ENCODE measurements at regions not wholly inside any gene's neighbourhood (a gene's known extent, or its start where the extent isn't known, plus 50 kb on each side); places are given as distances from the start of the nearest gene placed in this dataset.
"Not testable (repeated sequence)": the region's sequence is repeated elsewhere in the genome, so short reads cannot be mapped to it uniquely, and the experiment has no call there.

- Mint-ChIP-seq H3K27ac (no peak overlapping the region), H3K36me3 (ENCODE audit: insufficient read depth) (peaks cover 1% of the 10 kb centered on the region), H3K9me3 (ENCODE audit: low read depth) (no peaks in the 10 kb centered on the region), H3K27me3 (no peaks in the 10 kb centered on the region), H3K4me3 (ENCODE audit: low read depth) (no peak overlapping the region), H3K4me1 (ENCODE audit: low read depth) (peaks cover 19% of the 10 kb centered on the region)
- DNase-seq (ENCODE audit: low spot score, unreplicated experiment), result no peak
- TF ChIP-seq CTCF (IDR thresholded peaks at IDR 0.05; ENCODE audit: unreplicated experiment), result no peak
Observed at GRCh38 chr18:46179306-46179705, 75.1 kb downstream of the HAUS1 start.

GRCh38 chr18:46182633-46183358 is 78.6 kb downstream of the HAUS1 start:
- Mint-ChIP-seq H3K4me1 (ENCODE audit: low read depth) (peaks cover 21% of the 10 kb centered on the region), H3K9me3 (ENCODE audit: low read depth) (no peaks in the 10 kb centered on the region), H3K27ac (peak overlapping the region; percentile 27), H3K27me3 (no peaks in the 10 kb centered on the region), H3K4me3 (ENCODE audit: low read depth) (no peak overlapping the region), H3K36me3 (ENCODE audit: insufficient read depth) (peaks cover 2% of the 10 kb centered on the region)
- DNase-seq (ENCODE audit: low spot score, unreplicated experiment), result no peak
- TF ChIP-seq CTCF (IDR thresholded peaks at IDR 0.05; ENCODE audit: unreplicated experiment), result no peak

- H3K4me1 Mint-ChIP-seq (ENCODE audit: low read depth), result peaks cover 21% of the 10 kb centered on the region
- not testable (repeated sequence) for H3K27ac Mint-ChIP-seq; DNase-seq (ENCODE audit: low spot score, unreplicated experiment); H3K4me3 Mint-ChIP-seq (ENCODE audit: low read depth); H3K36me3 Mint-ChIP-seq (ENCODE audit: insufficient read depth); H3K27me3 Mint-ChIP-seq; H3K9me3 Mint-ChIP-seq (ENCODE audit: low read depth)
Observed at GRCh38 chr18:46184296-46184695, 80.1 kb downstream of the HAUS1 start.

- DNase-seq (ENCODE audit: low spot score, unreplicated experiment), result no peak
- peaks cover 1% of the 10 kb centered on the region for H3K36me3 Mint-ChIP-seq (ENCODE audit: insufficient read depth)
- no peak for TF ChIP-seq CTCF (IDR thresholded peaks at IDR 0.05; ENCODE audit: unreplicated experiment)
- H3K27me3 Mint-ChIP-seq, result no peaks in the 10 kb centered on the region
- peaks cover 21% of the 10 kb centered on the region for H3K4me1 Mint-ChIP-seq (ENCODE audit: low read depth)
- no peak overlapping the region for H3K4me3 Mint-ChIP-seq (ENCODE audit: low read depth)
- H3K9me3 Mint-ChIP-seq (ENCODE audit: low read depth), result no peaks in the 10 kb centered on the region
- no peak overlapping the region for H3K27ac Mint-ChIP-seq
Observed at GRCh38 chr18:46184727-46185126, 80.5 kb downstream of the HAUS1 start.

GRCh38 chr18:46190667-46191066 is 86.5 kb downstream of the HAUS1 start:
- no peaks in the 10 kb centered on the region for H3K4me1 Mint-ChIP-seq (ENCODE audit: low read depth)
- H3K36me3 Mint-ChIP-seq (ENCODE audit: insufficient read depth), result peaks cover 1% of the 10 kb centered on the region
- H3K27ac Mint-ChIP-seq, result no peak overlapping the region
- DNase-seq (ENCODE audit: low spot score, unreplicated experiment), result no peak
- no peaks in the 10 kb centered on the region for H3K9me3 Mint-ChIP-seq (ENCODE audit: low read depth)
- no peak overlapping the region for H3K4me3 Mint-ChIP-seq (ENCODE audit: low read depth)
- no peaks in the 10 kb centered on the region for H3K27me3 Mint-ChIP-seq
- no peak for TF ChIP-seq CTCF (IDR thresholded peaks at IDR 0.05; ENCODE audit: unreplicated experiment)

GRCh38 chr18:46196627-46197243 is 92.5 kb downstream of the HAUS1 start:
- no peak for DNase-seq (ENCODE audit: low spot score, unreplicated experiment)
- no peak for TF ChIP-seq CTCF (IDR thresholded peaks at IDR 0.05; ENCODE audit: unreplicated experiment)
- H3K36me3 Mint-ChIP-seq (ENCODE audit: insufficient read depth), result no peaks in the 10 kb centered on the region
- no peaks in the 10 kb centered on the region for H3K9me3 Mint-ChIP-seq (ENCODE audit: low read depth)
- peaks cover 5% of the 10 kb centered on the region for H3K4me1 Mint-ChIP-seq (ENCODE audit: low read depth)
- H3K4me3 Mint-ChIP-seq (ENCODE audit: low read depth), result no peak overlapping the region
- no peak overlapping the region for H3K27ac Mint-ChIP-seq
- H3K27me3 Mint-ChIP-seq, result no peaks in the 10 kb centered on the region

Measured in progenitor cell of endocrine pancreas (in vitro differentiated cells).